Dermis microvascular lymphatic vessel endothelial cell (primary cell): ENCODE measurements at regions not wholly inside any gene's neighbourhood (a gene's known extent, or its start where the extent isn't known, plus 50 kb on each side); places are given as distances from the start of the nearest gene placed in this dataset.

ENCODE experiments used
- DNase-seq, 2 donors: peaks; one replicate each; pipeline versions ENCODE4 v3.0.0 to v3.0.0-alpha.2; 2010; ENCODE audit warnings: low read depth in 2 of 2

DNA sequence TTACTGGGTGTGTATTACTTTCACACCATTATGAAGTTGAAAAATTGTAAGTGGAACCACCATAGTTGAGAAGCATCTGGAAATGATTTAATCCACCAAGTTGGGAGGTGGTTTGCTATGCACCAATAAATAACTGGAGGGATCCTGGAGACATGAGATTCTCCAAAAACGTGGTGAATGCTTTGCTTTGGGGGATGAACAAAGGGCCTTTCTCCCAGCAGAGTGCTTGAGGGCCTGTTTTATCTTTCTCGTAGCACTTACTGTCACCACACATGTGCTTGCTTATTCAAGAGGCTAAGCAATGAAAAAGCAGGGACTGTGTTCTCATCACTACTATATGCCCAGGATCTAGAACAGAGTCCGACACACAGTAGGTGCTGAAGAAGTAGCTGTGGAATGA is 371.1 kb downstream of the DHX35 start:
- no peak for DNase-seq

DNA sequence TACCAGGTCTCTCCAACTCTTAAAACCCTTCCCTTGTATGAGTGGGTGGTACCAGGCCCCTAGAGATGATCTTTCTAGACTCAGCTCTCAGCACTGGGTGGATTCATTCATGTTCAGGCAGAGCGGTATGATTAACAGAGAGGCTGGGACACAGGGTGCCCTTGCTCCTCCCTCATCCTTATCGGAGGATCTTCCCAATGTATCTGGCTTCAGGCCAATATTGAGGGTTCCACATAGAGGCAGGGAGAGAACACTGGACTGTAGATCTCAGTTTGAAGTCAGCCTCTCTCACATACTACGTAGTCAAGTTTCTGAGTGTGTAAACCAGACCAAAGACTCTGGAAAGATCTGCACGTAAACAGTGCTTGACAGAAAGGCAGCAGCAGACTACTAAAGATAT is 366.2 kb downstream of the DHX35 start:
- no peak for DNase-seq

DNA sequence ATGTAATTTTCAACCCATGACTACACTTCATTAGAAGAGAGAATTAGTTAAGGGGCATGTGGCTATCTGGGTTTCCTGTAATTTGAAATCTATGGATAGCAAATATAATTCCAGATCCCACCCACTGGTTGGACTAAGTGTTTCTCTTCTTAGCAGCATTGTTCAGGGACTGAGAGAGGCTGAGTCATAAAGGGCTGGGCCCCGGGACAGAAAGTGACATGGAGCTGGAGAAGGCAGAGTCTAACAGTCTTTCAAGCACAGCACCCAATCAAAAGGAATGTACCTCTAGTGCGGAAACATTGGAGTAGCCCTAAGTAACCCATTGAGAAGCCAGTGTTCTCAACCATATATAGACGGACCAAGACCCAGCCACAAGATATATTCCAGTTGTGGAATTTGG is 363.9 kb downstream of the DHX35 start:
- no peak for DNase-seq

DNA sequence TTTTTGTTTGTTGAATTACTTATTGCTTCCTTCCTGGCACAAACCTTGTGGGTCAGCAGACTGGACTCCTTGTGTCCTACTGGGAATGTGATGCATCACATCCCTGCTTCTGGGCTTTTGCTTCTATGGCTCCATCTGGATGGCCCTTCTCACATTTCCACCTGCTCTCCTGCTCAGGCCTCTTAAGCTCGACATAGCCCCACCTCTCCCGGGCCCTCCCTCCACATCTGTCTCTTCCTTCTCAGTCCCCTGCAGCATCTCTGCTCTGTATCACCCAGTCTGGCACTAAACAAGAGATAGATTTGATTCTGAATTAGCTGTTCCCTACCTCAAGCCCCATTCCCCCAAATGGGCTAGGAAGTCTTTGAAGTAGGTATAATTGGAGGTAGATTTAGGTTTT is 356.8 kb downstream of the DHX35 start:
- DNase-seq: no peak

DNA sequence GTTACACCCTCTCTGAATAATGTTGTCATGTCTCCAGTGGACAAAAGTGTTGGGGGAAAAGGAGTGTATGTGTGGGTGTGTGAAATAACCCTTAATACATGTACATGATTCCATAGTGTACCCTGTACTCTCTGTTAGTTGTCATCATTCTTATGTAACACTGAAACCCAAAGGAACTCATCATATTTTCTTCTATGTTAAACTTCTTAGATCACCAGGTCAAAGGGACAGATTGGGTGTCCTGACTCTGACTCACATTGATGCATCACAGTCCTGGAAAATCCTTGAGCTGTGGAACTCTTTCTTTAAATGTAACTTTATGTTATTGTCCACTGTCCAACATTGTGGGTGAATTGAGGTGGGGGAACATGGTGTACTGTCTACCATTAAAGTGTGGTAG is 350.5 kb downstream of the DHX35 start:
- no peak for DNase-seq

DNA sequence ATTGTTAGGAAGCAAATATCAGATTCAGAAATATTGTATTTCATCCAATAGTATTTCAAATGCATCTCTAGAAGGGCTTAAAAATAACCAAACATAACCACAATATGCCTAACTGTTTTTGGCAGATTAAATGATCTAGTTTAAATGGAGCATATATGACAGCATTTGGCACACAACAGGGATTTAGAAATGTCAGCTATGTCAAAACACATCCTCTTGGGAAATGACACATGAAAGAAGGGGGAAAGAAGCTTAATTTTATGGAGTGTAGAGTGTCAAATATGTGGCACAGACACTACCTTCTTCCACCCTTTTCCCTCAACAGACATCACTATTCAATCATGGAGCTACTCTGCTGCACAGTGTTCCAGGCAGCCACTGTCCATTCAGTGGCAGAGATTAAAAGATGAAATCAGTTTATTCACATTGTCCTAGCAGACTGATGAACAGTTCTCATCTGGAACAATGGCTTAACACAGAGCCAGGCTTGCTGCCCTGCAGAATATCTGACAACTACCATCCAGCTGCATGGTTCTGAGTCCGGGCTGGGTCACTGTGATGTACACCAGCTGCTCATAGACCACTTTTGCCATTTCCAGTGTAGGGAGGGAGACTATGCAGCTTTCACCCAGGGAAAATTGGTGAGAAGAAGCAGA is 349.8 kb downstream of the DHX35 start:
- DNase-seq: no peak

DNA sequence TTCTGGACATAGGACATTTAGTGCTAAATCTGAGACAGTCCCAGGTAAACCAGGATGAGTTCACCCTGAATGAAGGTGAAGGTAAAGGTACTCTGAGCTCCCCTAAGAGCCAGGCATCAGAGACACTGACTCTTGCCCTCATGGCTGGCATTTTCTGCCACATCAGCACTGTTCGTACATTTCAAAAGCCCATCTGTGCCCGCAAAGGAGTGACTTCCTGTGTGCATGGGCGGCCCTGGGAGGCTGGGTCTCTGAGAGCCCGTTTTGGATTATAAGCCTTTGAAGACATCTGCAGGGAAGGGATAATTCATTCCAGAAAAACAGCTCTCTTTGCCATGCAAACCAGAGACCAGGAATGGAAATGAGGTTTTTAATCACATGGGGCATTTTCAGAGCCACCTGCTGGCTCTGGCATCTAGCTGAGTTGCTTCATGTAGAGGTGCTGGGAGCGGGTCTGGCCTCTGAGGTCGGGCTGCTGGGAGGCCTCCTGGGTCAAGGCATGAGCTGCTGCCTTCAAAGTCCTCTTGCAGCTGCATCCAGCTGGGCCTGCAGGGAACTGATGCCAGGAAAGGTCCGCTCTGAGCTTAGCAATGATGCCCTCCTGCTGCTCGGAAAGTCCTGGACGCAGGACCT is 348.3 kb downstream of the DHX35 start:
- no peak for DNase-seq

DNA sequence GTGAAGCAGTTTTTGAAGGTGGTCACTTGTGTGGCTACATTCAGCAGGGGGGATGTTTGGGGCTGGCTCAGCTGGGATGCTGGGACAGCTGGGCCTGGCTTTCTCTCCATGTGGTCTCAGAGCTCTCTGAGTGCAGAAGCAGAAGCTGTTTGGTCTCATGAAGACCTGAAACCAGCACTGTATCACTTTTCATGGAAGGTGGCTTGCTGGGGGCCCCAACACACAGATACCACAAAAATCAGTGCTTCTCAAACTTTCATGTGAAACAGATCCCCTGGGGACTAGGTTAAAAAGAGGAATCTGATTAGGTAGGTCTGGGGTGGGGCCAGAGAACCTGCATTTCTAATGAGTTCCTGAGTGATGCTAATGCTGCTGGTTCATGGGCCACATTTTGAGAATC is 347.3 kb downstream of the DHX35 start:
- DNase-seq: no peak

DNA sequence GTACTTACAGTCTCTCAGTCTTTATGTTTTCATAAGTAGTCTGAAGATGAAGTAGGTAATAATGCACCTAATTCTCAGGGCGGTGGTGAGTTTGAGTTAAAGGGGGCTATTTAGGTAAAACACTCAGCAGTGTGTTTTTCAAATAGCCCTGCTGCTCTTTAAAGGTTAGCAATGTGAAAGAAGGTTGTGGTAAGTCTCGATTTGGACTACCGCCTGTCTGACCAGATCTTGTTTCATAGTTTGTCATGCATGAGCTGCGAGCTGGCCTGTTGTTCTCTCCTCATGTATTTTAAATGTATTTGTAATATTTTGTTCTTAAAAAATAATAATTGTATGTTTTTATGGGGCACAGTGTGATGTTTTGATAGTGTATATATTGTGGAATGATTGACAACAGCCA is 340.2 kb downstream of the DHX35 start:
- no peak for DNase-seq

DNA sequence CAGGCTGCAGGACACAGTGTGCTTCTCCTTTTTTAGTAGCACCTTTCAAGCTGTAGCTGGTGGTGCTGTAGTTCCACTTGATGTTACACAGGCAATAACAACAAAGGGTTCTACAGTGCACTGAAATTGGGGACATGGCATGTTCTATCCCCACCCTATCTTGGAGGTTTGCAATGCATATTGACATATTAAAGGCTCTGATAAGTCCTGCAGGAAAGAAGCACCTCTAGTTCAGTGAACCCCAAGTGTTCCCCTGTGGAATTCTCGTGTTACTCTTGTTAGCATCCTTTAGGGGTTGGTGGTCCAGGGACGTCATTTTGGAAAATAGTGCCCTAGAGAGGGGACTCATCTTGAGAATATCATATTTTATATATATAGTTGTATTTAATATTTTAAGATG is 337.6 kb downstream of the DHX35 start:
- no peak for DNase-seq

DNA sequence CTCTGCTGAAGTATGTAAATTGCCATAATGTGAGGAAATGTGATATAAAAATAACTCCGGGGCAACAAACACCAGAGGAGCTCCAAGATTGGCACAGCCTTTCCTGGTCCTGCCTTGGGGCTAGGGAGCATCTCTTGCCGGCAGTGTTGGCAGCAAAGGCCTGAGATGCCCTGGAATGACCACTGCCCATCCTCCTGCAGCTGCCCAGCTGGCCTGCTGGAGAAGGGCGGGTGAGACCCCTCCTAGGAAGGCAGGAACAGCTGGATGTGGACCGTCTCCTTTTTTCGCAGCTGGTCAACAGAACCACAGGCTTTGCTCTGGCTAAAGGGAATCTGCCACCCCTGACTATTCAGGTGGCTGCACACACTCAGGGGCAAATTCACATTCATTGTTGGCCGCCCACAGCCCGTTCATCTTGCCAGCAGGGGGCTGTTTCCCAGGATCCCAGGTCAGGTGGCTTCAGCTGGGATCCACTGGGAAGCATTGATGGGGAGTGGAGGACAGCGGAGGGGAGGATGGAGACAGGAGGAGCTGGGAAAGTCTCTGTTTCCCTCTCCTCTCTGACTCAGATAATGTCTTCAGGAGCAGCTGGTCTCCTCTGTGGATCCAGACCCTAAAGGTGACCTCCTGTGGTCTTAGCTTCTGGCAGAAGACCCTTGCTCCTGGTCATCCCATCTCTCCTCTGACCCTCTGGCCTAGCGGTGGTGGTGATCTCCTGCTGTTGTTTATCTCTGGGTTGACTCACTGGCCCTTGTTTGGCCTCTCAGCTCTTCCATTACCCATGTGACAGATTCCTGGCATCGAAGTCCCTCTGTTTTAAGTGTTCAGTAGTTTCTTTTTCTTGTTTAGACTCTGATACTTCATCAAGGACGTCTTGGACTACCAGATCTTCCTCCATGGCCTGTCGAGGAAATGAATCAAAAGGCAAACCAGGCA is 336.7 kb downstream of the DHX35 start:
- no peak for DNase-seq

DNA sequence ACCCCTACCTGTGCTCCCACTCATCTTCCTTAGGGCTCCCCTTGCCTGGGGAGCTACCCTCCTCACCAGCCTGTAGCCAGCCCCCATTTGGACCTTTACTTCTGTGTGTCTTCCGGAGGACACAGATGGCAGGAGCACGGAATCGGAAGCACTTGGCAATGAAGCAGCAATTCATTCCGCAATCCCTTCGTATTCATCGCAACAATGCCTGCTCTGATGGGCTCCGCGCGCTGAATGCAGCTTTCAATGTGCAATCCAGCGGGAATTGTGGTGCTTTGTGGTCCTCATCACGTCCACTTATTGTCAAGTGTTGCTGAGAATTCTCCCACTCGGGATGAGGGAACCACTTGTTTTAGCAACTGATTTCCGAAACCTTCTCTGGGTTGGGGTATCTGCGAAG is 336.0 kb downstream of the DHX35 start:
- no peak for DNase-seq

DNA sequence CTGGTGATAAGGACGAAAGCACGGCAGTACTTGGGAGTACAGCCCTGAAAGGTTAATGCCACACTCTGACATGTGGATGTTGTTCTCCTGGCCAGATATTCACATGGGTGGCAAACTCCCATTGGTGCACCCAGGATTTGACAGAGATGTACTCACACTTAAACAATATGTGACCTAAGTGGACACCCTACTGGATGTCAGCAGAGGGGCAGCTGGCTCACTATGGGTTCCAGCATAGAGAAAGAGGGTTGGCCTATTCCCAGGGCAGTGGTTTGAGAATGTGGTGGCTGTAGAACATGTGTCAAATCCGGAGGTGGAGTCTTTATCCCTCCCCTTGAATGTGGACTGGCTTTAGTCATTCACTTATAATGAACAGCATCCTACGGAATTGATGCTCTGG is 333.2 kb downstream of the DHX35 start:
- DNase-seq: no peak

DNA sequence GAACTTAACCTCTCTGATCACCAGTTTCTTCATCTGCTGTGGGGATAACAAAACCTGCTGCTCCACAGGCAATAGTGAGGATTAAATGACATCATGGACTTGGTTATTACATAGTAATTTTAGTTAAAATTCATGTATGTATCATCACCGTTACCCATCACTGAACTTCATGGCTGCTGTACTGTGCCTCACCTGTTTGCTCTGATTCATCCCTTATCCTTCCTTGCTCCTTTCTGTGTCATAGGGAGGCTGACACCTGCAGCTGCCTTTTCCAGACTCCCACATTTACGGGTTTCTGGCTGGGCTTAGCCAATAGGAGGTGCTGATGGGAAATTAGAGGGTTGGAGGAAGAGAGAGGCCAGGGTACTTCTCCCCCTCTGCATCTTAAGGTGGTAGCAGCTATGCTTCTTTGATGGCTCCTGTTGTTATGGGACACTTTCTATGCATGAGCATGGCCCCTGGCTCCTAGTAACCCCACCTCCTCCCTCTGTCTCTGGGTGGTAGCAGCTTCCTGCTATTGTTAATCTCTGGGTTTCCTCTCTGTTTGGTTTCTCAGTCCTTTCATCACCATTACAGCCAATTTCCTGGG is 332.1 kb downstream of the DHX35 start:
- no peak for DNase-seq

DNA sequence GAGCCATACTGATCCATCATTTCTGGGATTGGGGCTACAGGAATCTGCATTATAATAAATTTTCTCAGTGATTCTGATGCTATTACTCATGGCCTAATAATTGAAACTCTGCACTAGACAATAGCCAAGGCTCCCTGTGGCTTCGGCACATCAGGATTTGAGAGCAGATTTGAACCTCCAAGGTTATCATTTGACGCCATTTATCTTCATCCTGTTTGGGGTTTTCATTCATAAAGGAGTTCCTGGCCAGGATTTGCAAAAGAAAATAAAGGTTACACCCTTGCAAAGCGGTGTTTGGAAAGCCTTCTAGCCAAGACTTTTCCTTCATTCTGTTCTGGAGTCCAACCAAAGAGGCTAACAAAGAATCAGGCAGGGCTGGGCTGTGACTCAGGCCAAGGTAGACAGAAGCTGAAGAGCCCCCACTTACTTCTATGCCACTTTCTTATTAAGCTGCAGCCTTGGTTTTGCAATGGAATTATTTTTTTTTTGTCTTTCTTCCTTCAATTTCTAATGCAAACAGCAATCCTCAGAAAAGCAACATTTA is 330.1 kb downstream of the DHX35 start:
- DNase-seq: no peak

DNA sequence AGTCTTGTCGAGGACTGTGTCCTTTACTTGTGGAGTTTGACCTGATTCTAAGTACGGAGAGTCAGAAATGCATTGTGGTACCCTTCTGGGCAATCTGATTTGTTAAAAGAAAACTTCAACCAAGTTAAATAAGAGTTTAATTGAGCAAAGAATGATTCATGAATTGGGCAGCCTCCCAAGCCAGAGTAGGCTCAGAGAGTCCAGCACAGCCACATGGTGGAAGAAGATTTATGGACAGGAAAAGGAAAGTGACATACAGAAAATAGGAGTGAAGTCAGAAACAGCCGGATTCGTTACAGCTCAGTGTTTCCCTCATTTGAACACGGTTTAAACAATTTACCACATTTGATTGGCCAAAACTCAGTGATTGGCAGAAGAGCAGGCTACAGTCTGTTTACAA is 329.2 kb downstream of the DHX35 start:
- DNase-seq: peak; percentile 5 to 60

DNA sequence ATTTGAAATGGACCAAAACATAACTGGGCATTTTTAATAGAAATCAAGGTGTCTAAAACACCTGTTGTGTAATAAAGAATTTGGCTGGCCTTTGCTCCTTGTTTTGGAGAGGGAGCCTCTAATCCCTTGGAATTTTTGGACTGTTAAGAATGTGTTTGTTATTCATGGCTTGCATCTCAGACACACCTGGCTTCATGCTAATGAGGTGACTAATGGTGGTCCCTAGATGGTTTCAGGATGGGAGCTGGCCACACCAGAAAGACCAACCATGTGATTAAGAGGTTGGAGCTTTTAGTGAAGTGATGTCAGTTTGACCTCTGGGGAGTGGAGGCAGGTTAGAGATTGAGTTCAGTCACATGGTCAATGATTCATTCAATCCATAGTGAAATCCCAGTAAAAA is 328.4 kb downstream of the DHX35 start:
- no peak for DNase-seq

DNA sequence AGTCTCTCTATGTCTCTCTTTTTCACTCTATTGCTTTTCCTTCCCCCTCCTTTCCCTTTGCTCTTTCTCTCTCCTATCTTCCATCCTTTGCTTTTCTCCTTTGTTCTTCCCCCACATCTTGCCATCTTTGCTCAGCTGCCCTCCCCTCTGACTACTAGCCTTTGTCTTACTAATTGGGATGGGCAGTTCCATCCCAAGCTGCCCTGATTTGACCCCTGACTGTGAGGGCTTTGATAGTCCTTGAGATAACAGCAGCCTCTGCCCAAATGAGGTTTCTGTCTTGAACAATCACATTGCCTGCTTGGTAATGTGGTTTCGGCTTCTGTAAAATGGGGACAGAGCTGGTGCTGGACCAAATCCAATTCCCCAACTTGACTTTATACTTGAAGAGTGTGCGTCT is 327.7 kb downstream of the DHX35 start:
- DNase-seq: no peak

DNA sequence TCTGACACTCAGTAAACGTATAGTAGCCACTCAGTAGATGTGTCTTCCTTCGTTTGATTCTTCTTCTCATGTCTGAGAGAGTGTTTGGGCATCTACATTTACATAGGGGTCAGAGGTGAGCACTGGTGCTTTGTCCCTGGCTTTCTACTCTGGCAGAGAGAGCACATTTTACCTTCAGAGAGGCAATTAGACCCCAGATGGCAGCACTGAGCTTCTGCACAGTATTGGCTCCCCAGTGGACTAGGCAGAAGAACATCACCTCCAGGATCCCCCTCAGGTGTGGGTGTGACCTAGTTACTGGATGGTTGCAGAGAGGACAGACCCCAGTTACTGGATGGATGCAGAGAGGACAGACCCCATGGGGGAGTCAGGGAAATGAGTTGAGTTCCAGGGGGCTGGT is 327.2 kb downstream of the DHX35 start:
- DNase-seq: peak in 1 of 2 donors; percentile 7

DNA sequence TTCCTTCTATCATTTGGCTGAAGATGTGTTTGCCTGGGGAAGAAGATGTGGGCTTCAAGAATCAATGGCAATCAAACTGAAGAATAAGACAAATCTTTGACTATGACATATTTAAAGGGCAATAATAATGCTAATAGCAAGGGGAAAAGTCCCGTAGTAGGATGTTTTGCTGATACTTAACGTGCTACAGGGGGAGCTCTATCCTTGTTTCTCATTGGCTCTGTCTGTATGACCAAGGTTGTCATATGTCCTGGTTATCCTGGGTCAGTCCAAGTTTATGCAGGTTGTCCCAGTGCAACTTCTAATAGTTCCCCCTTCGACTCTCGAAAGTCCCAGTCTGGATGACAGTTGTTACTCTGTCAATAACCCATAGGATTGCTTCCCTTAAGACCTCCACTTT is 321.3 kb downstream of the DHX35 start:
- DNase-seq: no peak

DNA sequence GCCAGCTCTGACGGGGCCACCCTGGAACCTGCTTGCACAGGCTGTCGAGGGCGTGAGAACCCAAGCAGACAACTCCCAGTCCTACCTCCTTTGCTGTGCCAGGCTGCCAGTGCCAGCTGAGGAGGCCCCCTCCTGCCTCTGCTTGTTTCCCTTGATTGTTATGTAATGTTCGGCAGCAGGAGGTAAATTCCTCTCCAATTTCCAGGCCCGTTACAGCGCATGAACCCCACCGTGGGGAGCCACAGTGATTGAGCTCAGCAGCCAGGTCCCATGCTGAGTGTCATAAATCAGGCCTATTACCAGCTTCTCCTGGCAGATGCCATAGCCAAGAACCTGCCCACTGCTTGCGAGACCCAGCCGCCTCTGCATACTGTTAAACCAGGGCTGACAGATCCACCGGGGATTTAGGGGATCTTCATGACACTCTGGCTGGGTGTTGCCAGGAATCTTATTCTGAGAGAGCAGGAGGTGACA is 320.5 kb downstream of the DHX35 start:
- no peak for DNase-seq

DNA sequence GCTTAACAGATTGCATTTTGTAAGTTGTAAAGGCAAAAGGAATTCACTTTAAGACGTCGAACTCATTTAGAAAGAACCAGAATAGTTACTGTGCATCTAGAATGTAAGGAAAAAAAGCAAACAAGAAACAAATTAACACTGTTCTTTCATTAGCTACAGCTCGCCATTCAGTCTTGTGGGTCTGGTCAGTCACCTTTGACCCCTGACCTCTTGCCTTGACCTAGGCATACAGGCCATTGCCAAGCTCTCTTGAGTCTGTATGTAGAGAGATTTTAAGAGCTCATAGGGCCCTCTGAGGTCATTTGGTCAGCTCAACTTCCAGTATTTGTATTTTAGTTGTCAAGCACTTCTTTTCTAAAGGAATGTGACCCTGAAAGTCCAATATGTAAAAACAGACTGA is 318.7 kb downstream of the DHX35 start:
- DNase-seq: no peak
